IPS-20b (cell line): ENCODE measurements at regions not wholly inside any gene's neighbourhood (a gene's known extent, or its start where the extent isn't known, plus 50 kb on each side); places are given as distances from the start of the nearest gene placed in this dataset.

Experiments used
- H3K27ac ChIP-seq: one replicate; pipeline ENCODE4 v1.5.1; 2013; ENCODE audit warnings: low read length
- H3K27me3 ChIP-seq: 2 replicates; pipeline ENCODE4 v1.6.1; 2013; ENCODE audit warnings: mild to moderate bottlenecking, low read length, inconsistent platforms; ENCODE audit not compliant: insufficient read depth
- H3K36me3 ChIP-seq: 2 replicates; pipeline ENCODE4 v1.6.1; 2013; ENCODE audit warnings: low read depth, mild to moderate bottlenecking, inconsistent platforms, low read length, moderate library complexity; ENCODE audit not compliant: insufficient read depth
- H3K4me1 ChIP-seq: 2 replicates; pipeline ENCODE4 v1.6.1; 2013; ENCODE audit warnings: mild to moderate bottlenecking, control low read depth, inconsistent platforms, low read length, moderate library complexity; ENCODE audit not compliant: insufficient read depth
- H3K4me3 ChIP-seq: 2 replicates; pipeline ENCODE4 v1.5.1; 2013; ENCODE audit warnings: mild to moderate bottlenecking, low read length, inconsistent platforms
- H3K9ac ChIP-seq: 2 replicates; pipeline ENCODE4 v1.6.1; 2013; ENCODE audit warnings: low read depth, mild to moderate bottlenecking, inconsistent platforms, low read length, moderate library complexity
- H3K9me3 ChIP-seq: 2 replicates; pipeline ENCODE4 v1.6.1; 2013; ENCODE audit warnings: mild to moderate bottlenecking, low read depth, low read length, inconsistent platforms; ENCODE audit not compliant: insufficient read depth

- H3K9ac ChIP-seq: no peak overlapping the region
- H3K27me3 ChIP-seq: no peaks in the 10 kb centered on the region
- no peaks in the 10 kb centered on the region for H3K9me3 ChIP-seq
- H3K27ac ChIP-seq: no peak overlapping the region
- no peaks in the 10 kb centered on the region for H3K4me1 ChIP-seq
- H3K36me3 ChIP-seq: no peaks in the 10 kb centered on the region
- no peak overlapping the region for H3K4me3 ChIP-seq
Measured at GRCh38 chr12:28930704-28931103, 218.4 kb upstream of the FAR2 start.

GRCh38 chr12:28933176-28933575 lies 215.9 kb upstream of the FAR2 start:
- no peak overlapping the region for H3K9ac ChIP-seq
- no peaks in the 10 kb centered on the region for H3K36me3 ChIP-seq
- H3K4me1 ChIP-seq: no peaks in the 10 kb centered on the region
- H3K27me3 ChIP-seq: no peaks in the 10 kb centered on the region
- no peak overlapping the region for H3K4me3 ChIP-seq
- H3K9me3 ChIP-seq: no peaks in the 10 kb centered on the region
- H3K27ac ChIP-seq: no peak overlapping the region

DNA sequence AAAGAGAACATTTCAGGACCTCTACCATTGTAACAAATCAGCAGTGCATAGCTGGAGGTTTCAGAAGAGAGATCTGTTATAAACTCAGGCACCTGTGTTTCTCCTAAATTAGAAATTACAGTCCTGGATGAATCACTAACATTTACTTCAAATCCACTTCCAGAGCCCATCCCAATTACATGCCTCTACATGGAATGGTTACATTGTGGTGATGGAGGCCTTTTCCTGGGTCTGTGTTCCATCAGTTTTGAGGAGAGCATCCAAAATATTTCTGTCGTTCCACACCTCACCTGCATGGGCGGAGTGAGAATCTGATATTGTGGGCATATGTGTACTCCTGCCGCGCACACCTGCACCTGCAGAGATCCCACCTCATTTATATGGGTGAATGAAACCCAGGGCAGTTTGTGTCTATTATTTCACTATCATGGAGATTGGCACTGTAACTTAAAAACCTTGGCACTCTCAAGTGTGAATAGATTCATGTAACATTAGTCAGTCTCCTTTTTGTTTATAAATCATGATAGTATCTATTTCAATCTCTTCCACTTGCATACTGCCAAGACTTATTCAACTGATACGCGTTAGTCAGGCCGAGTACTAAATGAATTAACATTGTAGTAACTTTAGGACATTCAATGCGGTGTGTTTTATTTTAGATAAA lies 215.1 kb upstream of the FAR2 start:
- no peaks in the 10 kb centered on the region for H3K36me3 ChIP-seq
- no peaks in the 10 kb centered on the region for H3K9me3 ChIP-seq
- no peak overlapping the region for H3K27ac ChIP-seq
- no peaks in the 10 kb centered on the region for H3K4me1 ChIP-seq
- H3K27me3 ChIP-seq: no peaks in the 10 kb centered on the region
- no peak overlapping the region for H3K9ac ChIP-seq
- H3K4me3 ChIP-seq: no peak overlapping the region

- no peaks in the 10 kb centered on the region for H3K4me1 ChIP-seq
- no peaks in the 10 kb centered on the region for H3K27me3 ChIP-seq
- H3K9me3 ChIP-seq: no peaks in the 10 kb centered on the region
- H3K36me3 ChIP-seq: no peaks in the 10 kb centered on the region
- H3K9ac ChIP-seq: no peak overlapping the region
- no peak overlapping the region for H3K4me3 ChIP-seq
- no peak overlapping the region for H3K27ac ChIP-seq
Measured at GRCh38 chr12:28936221-28936620, 212.9 kb upstream of the FAR2 start.

DNA sequence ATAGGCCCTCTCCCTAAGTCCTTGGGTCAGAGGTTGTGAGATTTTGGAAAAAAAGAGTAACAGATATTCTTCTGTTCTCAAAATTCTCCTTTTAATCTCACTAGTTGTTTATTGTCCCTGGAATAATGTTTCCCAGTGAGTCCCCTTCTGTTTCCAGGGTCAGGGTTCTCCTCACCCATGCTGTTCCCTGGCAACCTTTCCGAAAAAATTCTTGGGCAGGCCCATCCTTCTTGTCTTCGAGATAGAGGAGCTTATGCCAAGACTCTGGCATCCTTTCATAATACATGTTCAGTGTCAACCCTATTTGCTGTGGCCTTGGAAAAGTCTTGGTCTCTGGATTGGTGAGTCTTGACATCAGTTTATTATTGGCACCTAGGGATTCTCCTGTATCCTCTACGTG lies 212.4 kb upstream of the FAR2 start:
- Histone ChIP-seq H3K9ac (no peak overlapping the region), H3K9me3 (no peaks in the 10 kb centered on the region), H3K27ac (no peak overlapping the region), H3K4me1 (no peaks in the 10 kb centered on the region), H3K4me3 (no peak overlapping the region), H3K27me3 (no peaks in the 10 kb centered on the region), H3K36me3 (no peaks in the 10 kb centered on the region)

GRCh38 chr12:28937196-28937595 lies 211.9 kb upstream of the FAR2 start:
- H3K9me3 ChIP-seq: no peaks in the 10 kb centered on the region
- H3K9ac ChIP-seq: no peak overlapping the region
- no peaks in the 10 kb centered on the region for H3K4me1 ChIP-seq
- no peak overlapping the region for H3K27ac ChIP-seq
- H3K36me3 ChIP-seq: no peaks in the 10 kb centered on the region
- no peaks in the 10 kb centered on the region for H3K27me3 ChIP-seq
- H3K4me3 ChIP-seq: no peak overlapping the region

- H3K4me3 ChIP-seq: no peak overlapping the region
- H3K9me3 ChIP-seq: no peaks in the 10 kb centered on the region
- H3K36me3 ChIP-seq: no peaks in the 10 kb centered on the region
- no peak overlapping the region for H3K9ac ChIP-seq
- H3K27ac ChIP-seq: no peak overlapping the region
- H3K4me1 ChIP-seq: no peaks in the 10 kb centered on the region
- H3K27me3 ChIP-seq: no peaks in the 10 kb centered on the region
Measured at GRCh38 chr12:28938056-28938455, 211.0 kb upstream of the FAR2 start.

GRCh38 chr12:28938581-28939235 lies 210.4 kb upstream of the FAR2 start:
- H3K4me3 ChIP-seq: no peak overlapping the region
- H3K27me3 ChIP-seq: no peaks in the 10 kb centered on the region
- H3K27ac ChIP-seq: no peak overlapping the region
- no peak overlapping the region for H3K9ac ChIP-seq
- H3K4me1 ChIP-seq: no peaks in the 10 kb centered on the region
- H3K9me3 ChIP-seq: no peaks in the 10 kb centered on the region
- no peaks in the 10 kb centered on the region for H3K36me3 ChIP-seq

DNA sequence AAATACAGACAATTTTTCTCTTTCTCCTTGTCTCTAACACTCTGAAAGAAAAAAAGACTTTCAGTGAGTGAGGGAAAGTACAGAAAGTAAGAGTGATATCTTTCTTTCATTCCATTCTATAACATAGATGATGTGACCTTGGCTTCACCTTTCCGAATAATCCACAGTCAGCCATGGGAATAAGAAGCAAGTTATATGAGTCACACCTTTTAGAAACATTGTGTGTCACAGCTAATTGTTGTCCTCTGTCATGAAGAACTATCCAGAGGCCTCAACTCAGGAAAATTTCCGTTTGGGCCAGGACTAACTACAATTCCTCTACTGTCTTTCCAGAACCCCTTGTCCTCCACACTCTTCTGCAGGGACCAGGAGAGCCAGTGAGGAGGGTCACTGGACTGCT lies 209.7 kb upstream of the FAR2 start:
- H3K4me1 ChIP-seq: no peaks in the 10 kb centered on the region
- no peak overlapping the region for H3K27ac ChIP-seq
- no peak overlapping the region for H3K9ac ChIP-seq
- no peaks in the 10 kb centered on the region for H3K27me3 ChIP-seq
- no peaks in the 10 kb centered on the region for H3K36me3 ChIP-seq
- H3K9me3 ChIP-seq: no peaks in the 10 kb centered on the region
- no peak overlapping the region for H3K4me3 ChIP-seq

GRCh38 chr12:28941248-28941647 lies 207.8 kb upstream of the FAR2 start:
- Histone ChIP-seq H3K4me3 (no peak overlapping the region), H3K27ac (no peak overlapping the region), H3K4me1 (no peaks in the 10 kb centered on the region), H3K36me3 (no peaks in the 10 kb centered on the region), H3K9me3 (no peaks in the 10 kb centered on the region), H3K9ac (no peak overlapping the region), H3K27me3 (no peaks in the 10 kb centered on the region)

GRCh38 chr12:28946361-28946760 lies 202.7 kb upstream of the FAR2 start:
- Histone ChIP-seq H3K4me1 (no peaks in the 10 kb centered on the region), H3K27ac (no peak overlapping the region), H3K4me3 (no peak overlapping the region), H3K9me3 (no peaks in the 10 kb centered on the region), H3K9ac (no peak overlapping the region), H3K27me3 (no peaks in the 10 kb centered on the region), H3K36me3 (no peaks in the 10 kb centered on the region)

GRCh38 chr12:28948685-28949084 lies 200.4 kb upstream of the FAR2 start:
- H3K9me3 ChIP-seq: no peaks in the 10 kb centered on the region
- H3K27ac ChIP-seq: no peak overlapping the region
- no peaks in the 10 kb centered on the region for H3K36me3 ChIP-seq
- H3K9ac ChIP-seq: no peak overlapping the region
- H3K4me3 ChIP-seq: no peak overlapping the region
- no peaks in the 10 kb centered on the region for H3K27me3 ChIP-seq
- no peaks in the 10 kb centered on the region; the same call in 1 of the 2 replicates for H3K4me1 ChIP-seq
